Ishikawa (cell line): ENCODE measurements at regions not wholly inside any gene's neighbourhood (a gene's known extent, or its start where the extent isn't known, plus 50 kb on each side); places are given as distances from the start of the nearest gene placed in this dataset.

Experiments
- CEBPB ChIP-seq: IDR thresholded peaks from 2 replicates; pipeline ENCODE4 v1.6.1; 2012
- CREB1 ChIP-seq: IDR thresholded peaks from 2 replicates; pipeline ENCODE4 v1.6.1; 2012; ENCODE audit warnings: low read depth
- EGR1 ChIP-seq: IDR thresholded peaks from 2 replicates; pipeline ENCODE4 v1.6.1; 2012
- EP300 ChIP-seq: IDR thresholded peaks from 2 replicates; pipeline ENCODE4 v1.6.1; 2012; ENCODE audit warnings: borderline replicate concordance
- FOXM1 ChIP-seq: IDR thresholded peaks from 2 replicates; pipeline ENCODE4 v1.6.1; 2012; ENCODE audit warnings: low read depth, borderline replicate concordance
- MAX ChIP-seq: IDR thresholded peaks from 2 replicates; pipeline ENCODE4 v1.6.1; 2012
- NFIC ChIP-seq: IDR thresholded peaks from 2 replicates; pipeline ENCODE4 v1.6.1; 2012
- RAD21 ChIP-seq: IDR thresholded peaks from 2 replicates; pipeline ENCODE4 v1.6.1; 2012; ENCODE audit warnings: low read depth
- REST ChIP-seq: IDR thresholded peaks from 2 replicates; pipeline ENCODE4 v1.6.1; 2012; ENCODE audit warnings: low read depth, mild to moderate bottlenecking
- TAF1 ChIP-seq: IDR thresholded peaks from 2 replicates; pipeline ENCODE4 v1.6.1; 2012; ENCODE audit warnings: low read depth, mild to moderate bottlenecking
- TCF12 ChIP-seq: IDR thresholded peaks from 2 replicates; pipeline ENCODE4 v1.6.1; 2012; ENCODE audit warnings: low read depth
- TEAD4 ChIP-seq: IDR thresholded peaks from 2 replicates; pipeline ENCODE4 v1.6.1; 2012
- USF1 ChIP-seq: IDR thresholded peaks from 2 replicates; pipeline ENCODE4 v1.6.1; 2012
- YY1 ChIP-seq: IDR thresholded peaks from 2 replicates; pipeline ENCODE4 v1.6.1; 2012; ENCODE audit warnings: low read depth
- ZBTB7A ChIP-seq: IDR thresholded peaks from 2 replicates; pipeline ENCODE4 v1.6.1; 2012; ENCODE audit warnings: low read depth

GRCh38 chr13:83056269-83056668 is 826.0 kb downstream of the SLITRK1 start:
- TF ChIP-seq MAX (no peak), RAD21 (no peak), NFIC (no peak), USF1 (no peak), CREB1 (no peak), EP300 (no peak), TEAD4 (no peak), YY1 (no peak), ZBTB7A (no peak), TAF1 (no peak), FOXM1 (no peak), REST (no peak)

- TF ChIP-seq USF1 (no peak), NFIC (peak; percentile 86), CEBPB (peak; percentile 78), EP300 (peak; percentile 97), TCF12 (peak; percentile 86), FOXM1 (peak; percentile 96), MAX (no peak), TEAD4 (peak; percentile 94)
Measured at GRCh38 chr13:83048419-83048818, 833.9 kb downstream of the SLITRK1 start.

- TF ChIP-seq MAX (no peak), CREB1 (no peak), YY1 (no peak), EGR1 (no peak), TAF1 (no peak), NFIC (no peak), USF1 (no peak), CEBPB (no peak), FOXM1 (no peak), TEAD4 (no peak), TCF12 (no peak)
Measured at GRCh38 chr13:83024955-83025594, 857.2 kb downstream of the SLITRK1 start.

GRCh38 chr13:83024232-83024631 is 858.0 kb downstream of the SLITRK1 start:
- no peak for TF ChIP-seq EGR1
- TF ChIP-seq CEBPB: no peak
- TF ChIP-seq YY1: no peak
- TF ChIP-seq TAF1: no peak
- TF ChIP-seq MAX: no peak
- TF ChIP-seq REST: no peak
- TF ChIP-seq USF1: no peak
- TF ChIP-seq FOXM1: no peak
- no peak for TF ChIP-seq EP300
- TF ChIP-seq CREB1: no peak
- no peak for TF ChIP-seq NFIC
- no peak for TF ChIP-seq TEAD4
- TF ChIP-seq RAD21: no peak
- no peak for TF ChIP-seq ZBTB7A
- no peak for TF ChIP-seq TCF12

GRCh38 chr13:83019986-83020385 is 862.3 kb downstream of the SLITRK1 start:
- TF ChIP-seq MAX (no peak), TAF1 (no peak), ZBTB7A (no peak), TCF12 (no peak), EGR1 (no peak), TEAD4 (no peak), EP300 (no peak), RAD21 (no peak), CEBPB (no peak), CREB1 (no peak), YY1 (no peak), REST (no peak), FOXM1 (no peak), USF1 (no peak), NFIC (no peak)
